ENCODE measurements at regions not wholly inside any gene's neighbourhood (a gene's known extent, or its start where the extent isn't known, plus 50 kb on each side); places are given as distances from the start of the nearest gene placed in this dataset.
A peak's percentile ranks its signal among the peaks of the same experiment; 100 is the strongest.

GRCh38 chr17:6184508-6184907, 114.3 kb downstream of the WSCD1 start:
- no peak for DNase-seq
- intact Hi-C loops (cut with DNase I; ENCODE audit: low total_unique reads): no loop called here
- H3K4me1 ChIP-seq: no peaks in the 10 kb centered on the region
- WGBS, 5 donors: 95 to 96% (median 96%) methylated on average over 3 of the region's 3 CpGs
- H3K36me3 ChIP-seq: no peaks in the 10 kb centered on the region
- TF ChIP-seq CTCF (IDR thresholded peaks at IDR 0.05) (no peak), EP300 (IDR thresholded peaks at IDR 0.05) (no peak), POLR2A (IDR thresholded peaks at IDR 0.05) (no peak), POLR2AphosphoS5 (IDR thresholded peaks at IDR 0.05) (no peak)
- H3K9me3 ChIP-seq: peaks cover 0 to 6% (median 0%) of the 10 kb centered on the region in 4 donors
- peaks cover 0 to 18% (median 0%) of the 10 kb centered on the region in 3 donors for H3K27me3 ChIP-seq
- H3K27ac ChIP-seq: no peak overlapping the region
- H3K4me3 ChIP-seq: no peak overlapping the region

- peak in 1 of 2 donors; percentile 52 for DNase-seq
- no peak overlapping the region for H3K27ac ChIP-seq
- H3K27me3 ChIP-seq: peaks cover 0 to 20% (median 0%) of the 10 kb centered on the region in 3 donors
- H3K36me3 ChIP-seq: no peaks in the 10 kb centered on the region
- no peak for TF ChIP-seq CTCF (IDR thresholded peaks at IDR 0.05)
- TF ChIP-seq POLR2A (IDR thresholded peaks at IDR 0.05): no peak
- TF ChIP-seq EP300 (IDR thresholded peaks at IDR 0.05): no peak
- no peak for TF ChIP-seq POLR2AphosphoS5 (IDR thresholded peaks at IDR 0.05)
- no peaks in the 10 kb centered on the region for H3K4me1 ChIP-seq
- no peaks in the 10 kb centered on the region for H3K9me3 ChIP-seq
- intact Hi-C loops (cut with DNase I; ENCODE audit: low total_unique reads): no loop called here
- no peak overlapping the region for H3K4me3 ChIP-seq
- 54 to 67% (median 61%) methylated on average over 5 to 6 of the region's 6 CpGs for WGBS, 5 donors
These were observed 108.8 kb downstream of the WSCD1 start for GRCh38 chr17:6179017-6179416.

- 71 to 81% (median 74%) methylated on average over 5 of the region's 5 CpGs for WGBS, 5 donors
- intact Hi-C loops (cut with DNase I; ENCODE audit: low total_unique reads): no loop called here
These were observed 107.9 kb downstream of the WSCD1 start for GRCh38 chr17:6177941-6178694.

More at GRCh38 chr17:6177941-6178694, 107.9 kb downstream of the WSCD1 start:
- peaks cover 0 to 22% (median 0%) of the 10 kb centered on the region in 3 donors for H3K27me3 ChIP-seq
- H3K4me3 ChIP-seq: no peak overlapping the region
- TF ChIP-seq CTCF (IDR thresholded peaks at IDR 0.05) (no peak), POLR2AphosphoS5 (IDR thresholded peaks at IDR 0.05) (no peak), POLR2A (IDR thresholded peaks at IDR 0.05) (no peak), EP300 (IDR thresholded peaks at IDR 0.05) (no peak)
- no peaks in the 10 kb centered on the region for H3K9me3 ChIP-seq
- no peaks in the 10 kb centered on the region for H3K36me3 ChIP-seq
- no peaks in the 10 kb centered on the region for H3K4me1 ChIP-seq
- H3K27ac ChIP-seq: no peak overlapping the region
- no peak for DNase-seq

Small RNAs in the stretch of these regions (small RNA-seq; reads per million reads assigned to genes)
- gene RNU6-1264P: 0 reads per million in 4 donors

Data from stomach (tissue), 8 donors.